SHP77 treated with DMSO at 0.1 percent for 48 hours (cell line): ENCODE measurements at regions not wholly inside any gene's neighbourhood (a gene's known extent, or its start where the extent isn't known, plus 50 kb on each side); places are given as distances from the start of the nearest gene placed in this dataset.

Source experiments
- DNase-seq: peaks from one replicate; lab custom pipeline; 2025; lab: John Stamatoyannopoulos, UW

GRCh38 chr20:37598100-37598543 is 70.4 kb upstream of the BLCAP start:
- no peak for DNase-seq

- no peak for DNase-seq
Measured at GRCh38 chr20:37596890-37597536, 69.3 kb upstream of the BLCAP start.

- no peak for DNase-seq
Measured at GRCh38 chr20:37596168-37596567, 68.5 kb upstream of the BLCAP start.

GRCh38 chr20:37593710-37594109 is 66.0 kb upstream of the BLCAP start:
- no peak for DNase-seq

- DNase-seq, result no peak
Measured at GRCh38 chr20:37590938-37591490, 63.3 kb upstream of the BLCAP start.

GRCh38 chr20:37586078-37586477 is 58.4 kb upstream of the BLCAP start:
- no peak for DNase-seq

- no peak for DNase-seq
Measured at GRCh38 chr20:37584238-37584807, 56.6 kb upstream of the BLCAP start.

GRCh38 chr20:37581246-37581645 is 53.6 kb upstream of the BLCAP start:
- DNase-seq, result no peak

- no peak for DNase-seq
Measured at GRCh38 chr20:37580069-37580468, 52.4 kb upstream of the BLCAP start.

- no peak for DNase-seq
Measured at GRCh38 chr20:37579106-37579505, 51.4 kb upstream of the BLCAP start.

- no peak for DNase-seq
Measured at GRCh38 chr20:37577981-37578380, 50.3 kb upstream of the BLCAP start.
